ENCODE measurements at regions not wholly inside any gene's neighbourhood (a gene's known extent, or its start where the extent isn't known, plus 50 kb on each side); places are given as distances from the start of the nearest gene placed in this dataset.

DNA sequence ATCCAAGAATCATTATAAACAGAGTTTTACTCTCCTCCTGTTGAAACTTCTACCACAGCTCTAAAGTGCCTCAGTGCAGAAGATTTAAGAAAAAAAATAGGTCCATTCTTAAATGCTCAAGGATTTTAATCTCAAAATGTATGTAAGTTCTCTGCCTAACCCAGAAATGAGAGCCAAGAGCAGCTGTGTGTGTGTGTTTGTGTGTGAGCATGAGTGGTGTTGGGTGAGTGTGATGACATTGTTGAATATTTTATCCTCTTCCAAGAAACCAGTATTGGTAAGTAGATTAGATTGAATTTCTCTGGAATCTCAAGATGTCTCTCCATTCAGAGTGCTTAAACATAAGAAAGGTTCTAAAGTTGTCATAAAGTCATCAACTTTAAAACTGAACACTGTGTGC is 363.6 kb upstream of the NFE2L3 start:
- TF ChIP-seq, protein P1, sequence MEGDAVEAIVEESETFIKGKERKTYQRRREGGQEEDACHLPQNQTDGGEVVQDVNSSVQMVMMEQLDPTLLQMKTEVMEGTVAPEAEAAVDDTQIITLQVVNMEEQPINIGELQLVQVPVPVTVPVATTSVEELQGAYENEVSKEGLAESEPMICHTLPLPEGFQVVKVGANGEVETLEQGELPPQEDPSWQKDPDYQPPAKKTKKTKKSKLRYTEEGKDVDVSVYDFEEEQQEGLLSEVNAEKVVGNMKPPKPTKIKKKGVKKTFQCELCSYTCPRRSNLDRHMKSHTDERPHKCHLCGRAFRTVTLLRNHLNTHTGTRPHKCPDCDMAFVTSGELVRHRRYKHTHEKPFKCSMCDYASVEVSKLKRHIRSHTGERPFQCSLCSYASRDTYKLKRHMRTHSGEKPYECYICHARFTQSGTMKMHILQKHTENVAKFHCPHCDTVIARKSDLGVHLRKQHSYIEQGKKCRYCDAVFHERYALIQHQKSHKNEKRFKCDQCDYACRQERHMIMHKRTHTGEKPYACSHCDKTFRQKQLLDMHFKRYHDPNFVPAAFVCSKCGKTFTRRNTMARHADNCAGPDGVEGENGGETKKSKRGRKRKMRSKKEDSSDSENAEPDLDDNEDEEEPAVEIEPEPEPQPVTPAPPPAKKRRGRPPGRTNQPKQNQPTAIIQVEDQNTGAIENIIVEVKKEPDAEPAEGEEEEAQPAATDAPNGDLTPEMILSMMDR (IDR thresholded peaks at IDR 0.05), result no peak
- no peak for TF ChIP-seq POLR2A (IDR thresholded peaks at IDR 0.05)
